OCI-LY7 (cell line): ENCODE measurements at regions not wholly inside any gene's neighbourhood (a gene's known extent, or its start where the extent isn't known, plus 50 kb on each side); places are given as distances from the start of the nearest gene placed in this dataset.

Experiments used
- BruUV-seq: library from RNA; stranded (reverse); fragments of 400-500 nt; replicated peaks from 2 replicates; lab custom pipeline; 2021; lab: Mats Ljungman, UMichigan
- CTCF ChIA-PET: fragments of 300-600 bp; sonication (Branson Sonifier 250); formaldehyde crosslinking; loops from one replicate; lab custom pipeline; 2022; ENCODE audit warnings: antibody characterized with exemption; ENCODE audit not compliant: unreplicated experiment; lab: Charles Lee
- POLR2A ChIA-PET: fragments of 300-600 bp; sonication (Branson Sonifier 250); formaldehyde crosslinking; loops from one replicate; lab custom pipeline; 2022; ENCODE audit warnings: antibody characterized with exemption; lab: Charles Lee
- DNase-seq: peaks from one replicate; pipeline ENCODE4 v3.0.0-alpha.2; 2015; ENCODE audit warnings: low spot score
- H2AFZ ChIP-seq: fragments of 200-600 bp; sonication (generic), shearing (Covaris generic); 2 replicates; pipeline ENCODE4 v1.6.1; 2014; ENCODE audit warnings: mild to moderate bottlenecking, antibody characterized with exemption, low read length, moderate library complexity
- H3K27ac ChIP-seq: fragments of 200-600 bp; sonication (generic); 2 replicates; pipeline ENCODE4 v1.5.1; 2014; ENCODE audit warnings: mixed run types, low read depth, mild to moderate bottlenecking, moderate library complexity, low read length, inconsistent platforms; ENCODE audit not compliant: poor library complexity, severe bottlenecking
- H3K36me3 ChIP-seq: fragments of 200-600 bp; sonication (generic); 2 replicates; pipeline ENCODE4 v1.6.1; 2014; ENCODE audit warnings: mild to moderate bottlenecking, antibody characterized with exemption, low read length, moderate library complexity, mixed read lengths; ENCODE audit not compliant: insufficient read depth
- H3K4me1 ChIP-seq: fragments of 200-600 bp; sonication (generic); 2 replicates; pipeline ENCODE4 v1.5.1; 2014; ENCODE audit warnings: mild to moderate bottlenecking, low read length; ENCODE audit not compliant: insufficient read depth, poor library complexity, severe bottlenecking
- H3K4me2 ChIP-seq: fragments of 200-600 bp; sonication (generic); 2 replicates; pipeline ENCODE4 v1.6.1; 2014; ENCODE audit warnings: mild to moderate bottlenecking, low read length
- H3K4me3 ChIP-seq: fragments of 200-600 bp; sonication (generic); 2 replicates; pipeline ENCODE4 v1.5.1; 2014; ENCODE audit warnings: mild to moderate bottlenecking, low read depth, low read length; ENCODE audit not compliant: poor library complexity, severe bottlenecking
- H3K79me2 ChIP-seq: fragments of 200-600 bp; sonication (generic); 2 replicates; pipeline ENCODE4 v1.6.1; 2016; ENCODE audit warnings: low read depth, mild to moderate bottlenecking, low read length, moderate library complexity, mixed read lengths; ENCODE audit not compliant: insufficient read depth
- H3K9me2 ChIP-seq: fragments of 200-600 bp; sonication (generic); 2 replicates; pipeline ENCODE4 v1.6.1; 2016; ENCODE audit warnings: mild to moderate bottlenecking, low read length, mixed read lengths; ENCODE audit not compliant: insufficient read depth
- H3K9me3 ChIP-seq: fragments of 200-600 bp; sonication (generic); 2 replicates; pipeline ENCODE4 v1.6.1; 2014; ENCODE audit warnings: mild to moderate bottlenecking, mixed run types, low read length, mixed read lengths
- H4K20me1 ChIP-seq: fragments of 200-600 bp; sonication (generic); 2 replicates; pipeline ENCODE4 v1.6.1; 2014; ENCODE audit warnings: mild to moderate bottlenecking, antibody characterized with exemption, low read length, moderate library complexity, mixed read lengths; ENCODE audit not compliant: insufficient read depth
- EZH2phosphoT487 ChIP-seq: fragments of 200-600 bp; sonication (generic); IDR thresholded peaks from 2 replicates; pipeline ENCODE4 v1.6.1; 2018; ENCODE audit warnings: low read depth, borderline replicate concordance, mild to moderate bottlenecking, mixed run types, antibody characterized with exemption, low read length, moderate library complexity, mixed read lengths
- intact Hi-C: fragments of 100-400 bp; cut with micrococcal nuclease; formaldehyde crosslinking; loops from one replicate; pipeline ENCODE4 v1.10.0; 2022; ENCODE audit not compliant: unreplicated experiment
- TF ChIP-seq, protein P1 (sequence below): fragments of 200-600 bp; sonication (generic); conservative IDR thresholded peaks from 2 replicates; pipeline ENCODE4 v1.5.1; 2014; ENCODE audit warnings: mild to moderate bottlenecking, antibody characterized with exemption, low read length, moderate library complexity, mixed read lengths

DNA sequence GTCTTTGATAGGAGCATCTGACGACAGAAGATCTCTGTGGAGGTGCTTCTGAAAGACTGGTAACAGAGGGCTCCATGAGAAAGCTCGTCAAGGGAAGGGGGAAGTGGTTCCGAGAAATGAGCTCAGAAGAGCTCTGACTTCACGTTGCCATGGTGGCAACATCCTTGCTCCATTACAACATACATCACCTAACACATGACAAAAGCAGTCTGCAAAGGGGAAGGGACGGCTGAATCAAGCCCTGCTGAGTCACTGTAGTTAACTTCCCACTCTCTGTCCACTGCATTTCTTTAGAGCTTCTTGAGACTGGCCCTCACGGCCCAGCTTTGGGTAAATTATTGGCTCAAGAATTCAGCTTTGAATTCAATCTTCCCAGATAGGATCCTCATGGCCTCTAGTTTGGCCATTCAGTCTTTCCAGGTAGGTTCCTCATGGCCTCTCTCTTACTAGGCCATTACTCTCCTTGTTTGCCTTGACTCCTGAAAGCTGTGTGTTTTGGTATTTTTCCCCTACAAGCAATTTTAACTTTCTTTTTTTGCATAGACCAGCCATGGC is 88.0 kb upstream of the ZNF648 start:
- Histone ChIP-seq H3K4me1 (no peaks in the 10 kb centered on the region), H3K9me2 (no peaks in the 10 kb centered on the region), H3K27ac (no peak overlapping the region), H3K4me2 (no peak overlapping the region), H3K36me3 (no peaks in the 10 kb centered on the region), H2AFZ (no peak overlapping the region), H3K4me3 (no peak overlapping the region), H3K9me3 (no peaks in the 10 kb centered on the region), H4K20me1 (no peaks in the 10 kb centered on the region), H3K79me2 (no peaks in the 10 kb centered on the region)
- TF ChIP-seq, protein P1, sequence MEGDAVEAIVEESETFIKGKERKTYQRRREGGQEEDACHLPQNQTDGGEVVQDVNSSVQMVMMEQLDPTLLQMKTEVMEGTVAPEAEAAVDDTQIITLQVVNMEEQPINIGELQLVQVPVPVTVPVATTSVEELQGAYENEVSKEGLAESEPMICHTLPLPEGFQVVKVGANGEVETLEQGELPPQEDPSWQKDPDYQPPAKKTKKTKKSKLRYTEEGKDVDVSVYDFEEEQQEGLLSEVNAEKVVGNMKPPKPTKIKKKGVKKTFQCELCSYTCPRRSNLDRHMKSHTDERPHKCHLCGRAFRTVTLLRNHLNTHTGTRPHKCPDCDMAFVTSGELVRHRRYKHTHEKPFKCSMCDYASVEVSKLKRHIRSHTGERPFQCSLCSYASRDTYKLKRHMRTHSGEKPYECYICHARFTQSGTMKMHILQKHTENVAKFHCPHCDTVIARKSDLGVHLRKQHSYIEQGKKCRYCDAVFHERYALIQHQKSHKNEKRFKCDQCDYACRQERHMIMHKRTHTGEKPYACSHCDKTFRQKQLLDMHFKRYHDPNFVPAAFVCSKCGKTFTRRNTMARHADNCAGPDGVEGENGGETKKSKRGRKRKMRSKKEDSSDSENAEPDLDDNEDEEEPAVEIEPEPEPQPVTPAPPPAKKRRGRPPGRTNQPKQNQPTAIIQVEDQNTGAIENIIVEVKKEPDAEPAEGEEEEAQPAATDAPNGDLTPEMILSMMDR: no peak
- no peak for TF ChIP-seq EZH2phosphoT487
- BruUV-seq: no TSS peak
- CTCF ChIA-PET: interaction anchor here (0.6 kb wide), 1 partner anchor 67 kb away, joined by 3 read pairs; no protein-coding TSS in a partner anchor
- DNase-seq: no peak
- intact Hi-C loops: loop anchor here (10.0 kb wide), 1 partner anchor 635 kb away; the partner anchor contains the start of gene NPL
- POLR2A ChIA-PET: no interaction called here

DNA sequence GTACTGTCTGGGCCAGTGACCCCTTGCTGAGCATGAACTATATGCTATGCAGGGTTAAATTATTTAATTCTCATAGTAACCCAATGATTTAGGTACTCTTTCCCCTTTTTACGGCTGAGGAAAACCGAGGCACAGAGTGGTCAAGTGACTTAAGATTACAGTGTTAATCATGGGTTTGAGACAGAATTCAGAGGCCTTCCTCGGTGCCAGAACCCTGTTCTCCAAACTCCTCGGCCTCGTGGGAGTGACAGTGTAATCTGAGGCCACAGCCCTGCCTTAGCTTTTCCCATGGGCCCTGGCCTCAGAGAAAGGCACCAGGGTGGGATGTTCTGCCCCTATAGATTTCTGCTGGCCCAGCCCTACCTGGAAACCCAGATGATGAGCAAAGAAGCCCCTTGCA is 86.4 kb upstream of the ZNF648 start:
- Histone ChIP-seq H3K4me2 (no peak overlapping the region), H4K20me1 (no peaks in the 10 kb centered on the region), H3K4me1 (no peaks in the 10 kb centered on the region), H3K79me2 (no peaks in the 10 kb centered on the region), H3K9me2 (no peaks in the 10 kb centered on the region), H3K36me3 (no peaks in the 10 kb centered on the region), H3K9me3 (no peaks in the 10 kb centered on the region), H3K4me3 (no peak overlapping the region), H3K27ac (no peak overlapping the region), H2AFZ (no peak overlapping the region)
- no peak for DNase-seq
- ChIA-PET POLR2A (no interaction called here), CTCF (no interaction called here)
- BruUV-seq: no TSS peak
- TF ChIP-seq, protein P1: no peak
- no peak for TF ChIP-seq EZH2phosphoT487
- intact Hi-C loops: loop anchor here (10.0 kb wide), 1 partner anchor 637 kb away; the partner anchor contains the start of gene NPL

DNA sequence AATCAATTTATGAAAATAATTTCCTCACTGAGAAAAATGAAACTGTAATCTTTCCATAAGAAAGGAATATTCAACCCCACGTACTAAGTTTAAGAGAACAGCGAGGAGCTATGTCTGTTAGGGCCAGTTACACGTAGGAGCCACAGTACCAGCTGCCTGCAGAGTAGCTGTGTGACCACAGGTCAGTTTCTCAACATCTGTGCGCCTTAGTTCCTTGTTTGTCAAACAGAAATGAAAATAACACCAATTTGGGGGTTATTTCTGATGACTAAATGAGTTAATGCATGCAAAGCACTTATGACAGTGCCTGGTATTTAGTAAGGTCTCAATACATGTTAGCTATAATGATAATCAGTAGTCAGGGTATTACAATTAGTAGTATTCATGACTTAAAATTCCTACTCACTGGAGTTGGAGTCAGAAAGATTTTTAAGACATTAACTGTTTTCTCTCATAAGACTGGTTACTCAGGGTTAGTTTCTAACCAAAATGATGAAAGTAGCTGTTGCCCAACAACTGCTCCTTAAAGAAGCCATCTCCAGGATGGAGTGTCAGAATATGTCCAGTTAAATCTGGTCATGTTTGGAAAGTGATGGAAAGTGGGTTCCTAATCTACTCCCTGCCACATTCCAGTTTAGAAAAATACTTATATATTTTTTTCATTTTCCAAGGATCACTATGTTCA is 85.8 kb upstream of the ZNF648 start:
- DNase-seq: no peak
- no peak for TF ChIP-seq EZH2phosphoT487
- TF ChIP-seq, protein P1: no peak
- BruUV-seq: no TSS peak
- no peaks in the 10 kb centered on the region for H3K4me1 ChIP-seq
- no peaks in the 10 kb centered on the region for H3K9me2 ChIP-seq
- intact Hi-C loops: loop anchor here (10.0 kb wide), 1 partner anchor 638 kb away; the partner anchor contains the start of gene NPL
- no peaks in the 10 kb centered on the region for H3K36me3 ChIP-seq
- no peak overlapping the region for H2AFZ ChIP-seq
- ChIA-PET CTCF (no interaction called here), POLR2A (interaction anchor here (0.6 to 0.7 kb wide), 2 partner anchors 118 to 131 kb away, joined by 5 read pairs; no protein-coding TSS in a partner anchor)
- no peaks in the 10 kb centered on the region for H3K9me3 ChIP-seq
- no peak overlapping the region for H3K27ac ChIP-seq
- no peaks in the 10 kb centered on the region for H4K20me1 ChIP-seq
- no peak overlapping the region for H3K4me3 ChIP-seq
- H3K79me2 ChIP-seq: no peaks in the 10 kb centered on the region
- H3K4me2 ChIP-seq: no peak overlapping the region
